ENCODE measurements at regions not wholly inside any gene's neighbourhood (a gene's known extent, or its start where the extent isn't known, plus 50 kb on each side); places are given as distances from the start of the nearest gene placed in this dataset.

- no peak for TF ChIP-seq IRF3 (IDR thresholded peaks at IDR 0.05; ENCODE audit: low read depth, low read length)
- TF ChIP-seq ZBTB33 (IDR thresholded peaks at IDR 0.05; ENCODE audit: borderline replicate concordance, low read depth), result no peak
- TF ChIP-seq MAX (IDR thresholded peaks at IDR 0.05; ENCODE audit: low read depth), result no peak
Measured at GRCh38 chr2:118614841-118615271, 232.6 kb downstream of the EN1 start (continued).

- whole genome bisulfite sequencing (ENCODE audit: low lambda C conversion rate), result 7% methylated on average over 2 of the region's 2 CpGs
- H3K27ac ChIP-seq (ENCODE audit: low read depth in 2 of 2, low read length in 1 of 2), result no peak overlapping the region
- H3K9me3 ChIP-seq, result no peaks in the 10 kb centered on the region
- POLR2A ChIA-PET, result no interaction called here
- no peak for TF ChIP-seq FOXM1 (IDR thresholded peaks at IDR 0.05; ENCODE audit: low read depth)
- no peak for TF ChIP-seq MEF2A (IDR thresholded peaks at IDR 0.05; ENCODE audit: borderline replicate concordance, low read depth)
- no peak for TF ChIP-seq EP300 (IDR thresholded peaks at IDR 0.05; ENCODE audit: borderline replicate concordance in 1 of 2, low read depth in 1 of 2, low read length in 1 of 2)
- no peak for TF ChIP-seq MXI1 (IDR thresholded peaks at IDR 0.05; ENCODE audit: low read depth, low read length)
- TF ChIP-seq RFX5 (IDR thresholded peaks at IDR 0.05; ENCODE audit: low read length), result no peak
- TF ChIP-seq TEAD4 (IDR thresholded peaks at IDR 0.05; ENCODE audit: borderline replicate concordance, insufficient read depth), result no peak
- no peak for TF ChIP-seq SIN3A (IDR thresholded peaks at IDR 0.05; ENCODE audit: borderline replicate concordance, low read depth, low read length)
- TF ChIP-seq IRF3 (IDR thresholded peaks at IDR 0.05; ENCODE audit: low read depth, low read length), result no peak
- no peak for TF ChIP-seq SMC3 (IDR thresholded peaks at IDR 0.05; ENCODE audit: low read depth, low read length)
- no peak for TF ChIP-seq TAF1 (IDR thresholded peaks at IDR 0.05; ENCODE audit: borderline replicate concordance, low read depth, low read length)
- no peak for TF ChIP-seq PBX3 (IDR thresholded peaks at IDR 0.05)
- H3K4me3 ChIP-seq (ENCODE audit: low read depth in 2 of 2, low read length in 1 of 2), result no peak overlapping the region
- no peaks in the 10 kb centered on the region for H3K9me2 ChIP-seq
- H3K9ac ChIP-seq, result no peak overlapping the region
- CTCF ChIA-PET, result no interaction called here
- H3K36me3 ChIP-seq (replicated peaks in 1 of 2; ENCODE audit: control insufficient read depth in 1 of 2, insufficient read depth in 2 of 2, low read length in 1 of 2), result no peaks in the 10 kb centered on the region
- H3K4me2 ChIP-seq, result no peak overlapping the region
- H3K79me2 ChIP-seq (ENCODE audit: insufficient read depth), result no peaks in the 10 kb centered on the region
- H3F3A ChIP-seq (replicated peaks; ENCODE audit: insufficient read depth), result no peaks in the 10 kb centered on the region
- H3K27me3 ChIP-seq (ENCODE audit: insufficient read depth), result no peaks in the 10 kb centered on the region; the same call in 1 of the 2 replicates
- H3K4me1 ChIP-seq (ENCODE audit: control insufficient read depth in 1 of 2, insufficient read depth in 2 of 2, low read depth in 1 of 2, low read length in 1 of 2), result no peaks in the 10 kb centered on the region
- no peak for DNase-seq
- H2AFZ ChIP-seq (ENCODE audit: low read depth), result no peak overlapping the region
- no peaks in the 10 kb centered on the region for H4K20me1 ChIP-seq (ENCODE audit: insufficient read depth)
Measured at GRCh38 chr2:118613737-118614136, 233.7 kb downstream of the EN1 start.
